ENCODE measurements at regions not wholly inside any gene's neighbourhood (a gene's known extent, or its start where the extent isn't known, plus 50 kb on each side); places are given as distances from the start of the nearest gene placed in this dataset.

- TF ChIP-seq, protein P1, sequence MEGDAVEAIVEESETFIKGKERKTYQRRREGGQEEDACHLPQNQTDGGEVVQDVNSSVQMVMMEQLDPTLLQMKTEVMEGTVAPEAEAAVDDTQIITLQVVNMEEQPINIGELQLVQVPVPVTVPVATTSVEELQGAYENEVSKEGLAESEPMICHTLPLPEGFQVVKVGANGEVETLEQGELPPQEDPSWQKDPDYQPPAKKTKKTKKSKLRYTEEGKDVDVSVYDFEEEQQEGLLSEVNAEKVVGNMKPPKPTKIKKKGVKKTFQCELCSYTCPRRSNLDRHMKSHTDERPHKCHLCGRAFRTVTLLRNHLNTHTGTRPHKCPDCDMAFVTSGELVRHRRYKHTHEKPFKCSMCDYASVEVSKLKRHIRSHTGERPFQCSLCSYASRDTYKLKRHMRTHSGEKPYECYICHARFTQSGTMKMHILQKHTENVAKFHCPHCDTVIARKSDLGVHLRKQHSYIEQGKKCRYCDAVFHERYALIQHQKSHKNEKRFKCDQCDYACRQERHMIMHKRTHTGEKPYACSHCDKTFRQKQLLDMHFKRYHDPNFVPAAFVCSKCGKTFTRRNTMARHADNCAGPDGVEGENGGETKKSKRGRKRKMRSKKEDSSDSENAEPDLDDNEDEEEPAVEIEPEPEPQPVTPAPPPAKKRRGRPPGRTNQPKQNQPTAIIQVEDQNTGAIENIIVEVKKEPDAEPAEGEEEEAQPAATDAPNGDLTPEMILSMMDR (IDR thresholded peaks at IDR 0.05; ENCODE audit: borderline replicate concordance, extremely low read depth, low read length, poor library complexity, severe bottlenecking), result no peak
- TF ChIP-seq EZH2 (IDR thresholded peaks at IDR 0.05; ENCODE audit: borderline replicate concordance, low read depth, low read length, severe bottlenecking), result no peak
Observed at GRCh38 chr18:78781601-78781960, 198.0 kb upstream of the SALL3 start.

Measured in DND-41 (cell line).